Right atrium auricular region (tissue), 2 donors: ENCODE measurements at regions not wholly inside any gene's neighbourhood (a gene's known extent, or its start where the extent isn't known, plus 50 kb on each side); places are given as distances from the start of the nearest gene placed in this dataset.

ENCODE experiments used
- DNase-seq: peaks from one replicate; pipeline ENCODE4 v3.0.0-alpha.2; 2019; ENCODE audit warnings: low spot score
- H3K27ac ChIP-seq, 2 donors: fragments of 200-600 bp; sonication (generic); 1 replicate in 1 of 2; 2 replicates in 1 of 2; pipeline ENCODE4 v1.5.1; 2016 to 2019
- H3K27me3 ChIP-seq, 2 donors: fragments of 200-600 bp; sonication (generic); one replicate each; pipeline versions ENCODE4 v1.5.1 to v1.6.0; 2017 to 2019
- H3K36me3 ChIP-seq: fragments of 200-600 bp; sonication (generic); one replicate; pipeline ENCODE4 v1.5.1; 2016
- H3K4me1 ChIP-seq, 2 donors: fragments of 200-600 bp; sonication (generic); one replicate each; pipeline versions ENCODE4 v1.5.1 to v1.6.0; 2017 to 2019
- H3K4me3 ChIP-seq, 2 donors: fragments of 200-600 bp; sonication (generic); 1 replicate in 1 of 2; 2 replicates in 1 of 2; pipeline ENCODE4 v1.5.1; 2017 to 2019; ENCODE audit warnings: mild to moderate bottlenecking in 1 of 2, moderate library complexity in 1 of 2
- H3K9me3 ChIP-seq, 2 donors: fragments of 200-600 bp; sonication (generic); one replicate each; pipeline ENCODE4 v1.5.1; 2019
- CTCF ChIP-seq, 2 donors: fragments of 200-600 bp; sonication (generic); IDR thresholded peaks; one replicate each; pipeline ENCODE4 v1.5.1; 2019; ENCODE audit warnings: antibody characterized with exemption in 2 of 2

DNA sequence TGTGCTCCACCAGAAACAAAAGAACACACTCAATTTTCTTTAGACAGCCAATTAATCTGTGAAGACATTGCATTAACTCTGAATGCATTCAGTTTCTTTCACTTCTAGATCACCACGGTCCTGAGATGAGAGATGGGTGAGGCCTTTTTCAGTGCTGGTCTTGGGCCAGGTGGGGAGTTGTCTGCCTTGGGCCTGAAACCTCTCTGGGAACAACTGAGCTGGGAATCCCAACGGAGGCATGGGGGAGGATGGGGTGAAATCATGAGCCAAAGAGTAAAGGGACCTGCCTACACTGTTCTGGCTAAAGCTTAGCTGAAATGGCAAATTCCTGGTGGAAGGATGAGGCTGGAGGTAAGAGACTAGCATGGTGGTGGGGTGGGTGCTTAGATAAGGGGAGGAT, 353.5 kb upstream of the B3GAT1 start:
- Histone ChIP-seq H3K27ac (no peak overlapping the region), H3K4me1 (no peaks in the 10 kb centered on the region), H3K27me3 (no peaks in the 10 kb centered on the region), H3K36me3 (no peaks in the 10 kb centered on the region), H3K4me3 (no peak overlapping the region), H3K9me3 (peaks cover 4 to 24% of the 10 kb centered on the region in 2 donors)
- DNase-seq: no peak
- TF ChIP-seq CTCF (IDR thresholded peaks at IDR 0.05): no peak

DNA sequence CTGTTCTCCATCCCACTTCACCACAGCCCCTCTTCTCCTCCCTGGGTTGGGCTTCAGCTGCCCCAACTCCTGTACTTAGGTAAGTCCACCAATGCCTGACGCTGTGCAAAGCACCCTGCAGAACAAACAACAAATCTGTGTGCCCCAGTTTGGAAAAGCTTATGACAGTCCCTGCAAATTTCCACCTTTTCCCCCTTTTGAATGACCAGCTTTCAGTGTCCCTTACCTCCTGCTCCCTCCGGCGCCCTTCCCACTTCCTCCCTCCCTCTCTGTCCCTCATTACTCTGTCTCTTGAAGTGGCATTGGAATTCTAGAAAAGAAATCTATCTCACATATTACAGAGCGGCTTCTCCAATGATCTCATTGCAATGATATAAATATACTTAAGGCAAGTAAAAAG, 352.9 kb upstream of the B3GAT1 start:
- no peaks in the 10 kb centered on the region for H3K27me3 ChIP-seq
- TF ChIP-seq CTCF (IDR thresholded peaks at IDR 0.05): no peak
- peak; percentile 28 for DNase-seq
- no peak overlapping the region for H3K4me3 ChIP-seq
- H3K36me3 ChIP-seq: no peaks in the 10 kb centered on the region
- no peaks in the 10 kb centered on the region for H3K4me1 ChIP-seq
- H3K27ac ChIP-seq: no peak overlapping the region
- peaks cover 4 to 24% of the 10 kb centered on the region in 2 donors for H3K9me3 ChIP-seq

- Histone ChIP-seq H3K27ac (no peak overlapping the region), H3K27me3 (no peaks in the 10 kb centered on the region), H3K9me3 (peaks cover 4 to 18% of the 10 kb centered on the region in 2 donors), H3K4me3 (no peak overlapping the region), H3K36me3 (no peaks in the 10 kb centered on the region), H3K4me1 (no peaks in the 10 kb centered on the region)
- TF ChIP-seq CTCF (IDR thresholded peaks at IDR 0.05): no peak
- peak; percentile 30 for DNase-seq
Measured at GRCh38 chr11:134764367-134764766, 352.3 kb upstream of the B3GAT1 start.

GRCh38 chr11:134763030-134763388, 351.0 kb upstream of the B3GAT1 start:
- H3K4me3 ChIP-seq: peak overlapping the region in 1 of 2 donors; percentile 21
- peaks cover under 1 to 5% of the 10 kb centered on the region in 2 donors for H3K9me3 ChIP-seq
- TF ChIP-seq CTCF (IDR thresholded peaks at IDR 0.05): no peak
- no peaks in the 10 kb centered on the region for H3K36me3 ChIP-seq
- no peaks in the 10 kb centered on the region for H3K4me1 ChIP-seq
- DNase-seq: peak; percentile 36
- H3K27ac ChIP-seq: no peak overlapping the region
- no peaks in the 10 kb centered on the region for H3K27me3 ChIP-seq

GRCh38 chr11:134762248-134763029, 350.4 kb upstream of the B3GAT1 start:
- Histone ChIP-seq H3K27ac (no peak overlapping the region), H3K4me1 (no peaks in the 10 kb centered on the region), H3K27me3 (no peaks in the 10 kb centered on the region), H3K4me3 (peak overlapping the region in 1 of 2 donors; percentile 21), H3K9me3 (no peaks in the 10 kb centered on the region), H3K36me3 (no peaks in the 10 kb centered on the region)
- TF ChIP-seq CTCF (IDR thresholded peaks at IDR 0.05): no peak
- peak; percentile 23 for DNase-seq

DNA sequence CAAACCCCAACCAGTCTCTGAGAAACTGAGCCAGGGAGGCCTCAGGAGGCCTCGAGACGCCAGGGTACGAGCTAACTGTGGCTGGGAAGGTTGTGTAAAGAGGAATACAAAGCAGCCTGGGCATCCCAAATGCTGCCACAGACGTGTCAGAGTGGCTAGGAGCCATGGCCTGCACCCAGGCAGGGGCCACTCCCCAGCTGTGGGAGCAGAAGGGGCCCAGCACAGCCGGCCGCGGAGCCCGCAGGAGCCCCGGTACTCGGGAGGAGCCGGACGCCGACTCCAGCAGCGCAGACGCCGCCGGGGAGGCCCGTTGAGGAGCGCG, 349.8 kb upstream of the B3GAT1 start:
- Histone ChIP-seq H3K27me3 (no peaks in the 10 kb centered on the region), H3K27ac (no peak overlapping the region), H3K4me3 (peak overlapping the region in 1 of 2 donors; percentile 21), H3K36me3 (no peaks in the 10 kb centered on the region), H3K9me3 (no peaks in the 10 kb centered on the region), H3K4me1 (no peaks in the 10 kb centered on the region)
- peak; percentile 38 for DNase-seq
- no peak for TF ChIP-seq CTCF (IDR thresholded peaks at IDR 0.05)
